ENCODE measurements at regions not wholly inside any gene's neighbourhood (a gene's known extent, or its start where the extent isn't known, plus 50 kb on each side); places are given as distances from the start of the nearest gene placed in this dataset.
"Not testable (repeated sequence)": the region's sequence is repeated elsewhere in the genome, so short reads cannot be mapped to it uniquely, and the experiment has no call there.

DNA sequence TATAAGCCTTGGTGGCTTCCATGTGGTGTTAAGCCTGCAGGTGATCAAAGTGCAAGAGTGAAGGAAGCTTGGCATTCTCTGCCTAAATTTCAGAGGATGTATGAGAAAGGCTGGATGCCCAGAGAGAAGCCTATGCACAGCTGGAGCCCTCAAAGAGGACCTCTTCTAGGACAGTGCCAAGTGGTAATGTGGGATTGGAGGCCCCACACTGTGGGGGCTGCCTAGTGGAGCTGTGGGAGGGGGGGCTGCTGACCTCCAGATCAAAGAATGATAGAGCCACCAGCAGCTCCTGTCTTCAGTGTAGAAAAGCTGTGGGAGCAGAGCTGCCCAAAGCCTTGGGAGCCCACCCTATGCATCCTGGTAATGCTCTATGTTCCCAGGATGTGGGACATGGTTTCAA is 1512.7 kb upstream of the TPTE start:
- Histone ChIP-seq H3K4me1 (no peaks in the 10 kb centered on the region), H3K4me3 (no peak overlapping the region), H3K27me3 (no peaks in the 10 kb centered on the region), H3K27ac (no peak overlapping the region), H3K36me3 (no peaks in the 10 kb centered on the region), H3K9me3 (no peaks in the 10 kb centered on the region)
- TF ChIP-seq, protein P1, sequence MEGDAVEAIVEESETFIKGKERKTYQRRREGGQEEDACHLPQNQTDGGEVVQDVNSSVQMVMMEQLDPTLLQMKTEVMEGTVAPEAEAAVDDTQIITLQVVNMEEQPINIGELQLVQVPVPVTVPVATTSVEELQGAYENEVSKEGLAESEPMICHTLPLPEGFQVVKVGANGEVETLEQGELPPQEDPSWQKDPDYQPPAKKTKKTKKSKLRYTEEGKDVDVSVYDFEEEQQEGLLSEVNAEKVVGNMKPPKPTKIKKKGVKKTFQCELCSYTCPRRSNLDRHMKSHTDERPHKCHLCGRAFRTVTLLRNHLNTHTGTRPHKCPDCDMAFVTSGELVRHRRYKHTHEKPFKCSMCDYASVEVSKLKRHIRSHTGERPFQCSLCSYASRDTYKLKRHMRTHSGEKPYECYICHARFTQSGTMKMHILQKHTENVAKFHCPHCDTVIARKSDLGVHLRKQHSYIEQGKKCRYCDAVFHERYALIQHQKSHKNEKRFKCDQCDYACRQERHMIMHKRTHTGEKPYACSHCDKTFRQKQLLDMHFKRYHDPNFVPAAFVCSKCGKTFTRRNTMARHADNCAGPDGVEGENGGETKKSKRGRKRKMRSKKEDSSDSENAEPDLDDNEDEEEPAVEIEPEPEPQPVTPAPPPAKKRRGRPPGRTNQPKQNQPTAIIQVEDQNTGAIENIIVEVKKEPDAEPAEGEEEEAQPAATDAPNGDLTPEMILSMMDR (IDR thresholded peaks at IDR 0.05), result no peak
- TF ChIP-seq EP300 (IDR thresholded peaks at IDR 0.05) (no peak), POLR2A (IDR thresholded peaks at IDR 0.05) (no peak)
- no peak for DNase-seq (ENCODE audit: low spot score in 2 of 2)

DNA sequence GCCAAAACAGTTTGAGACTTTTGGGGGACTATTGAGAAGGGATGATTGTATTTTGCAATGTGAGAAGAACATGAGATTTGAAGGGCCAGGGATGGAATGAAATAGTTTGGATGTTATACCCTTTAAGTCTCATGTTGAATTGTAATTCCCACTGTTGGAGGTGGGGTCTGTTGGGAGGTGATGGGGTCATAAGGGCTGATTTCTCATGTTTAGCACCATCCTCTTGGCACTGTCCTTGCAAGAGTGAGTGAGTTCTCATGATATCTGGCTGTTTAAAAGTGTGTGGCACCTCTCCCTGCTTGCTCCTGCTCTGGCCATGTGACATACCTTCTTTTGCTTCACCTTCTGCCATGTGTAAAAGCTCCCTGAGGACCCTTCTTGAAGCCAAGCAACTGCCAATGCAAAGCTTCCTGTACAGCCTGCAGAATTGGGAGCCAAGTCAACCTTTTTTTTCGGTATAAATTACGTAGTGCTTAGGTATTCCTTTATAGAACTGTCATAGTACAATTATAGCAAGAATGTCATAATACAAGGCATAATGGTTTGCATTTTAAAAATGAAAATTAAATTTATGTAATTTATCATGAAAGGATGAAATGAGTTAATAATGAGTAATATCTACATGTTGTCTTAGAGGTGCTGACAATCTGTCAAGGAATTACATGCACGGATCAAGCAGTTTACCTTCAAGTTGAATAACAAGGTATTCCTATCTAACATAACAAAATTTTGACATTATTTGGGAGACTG is 1511.9 kb upstream of the TPTE start:
- not testable (repeated sequence) for H3K4me3 ChIP-seq; H3K4me1 ChIP-seq; H3K9me3 ChIP-seq; H3K27ac ChIP-seq; DNase-seq (ENCODE audit: low spot score in 2 of 2); H3K36me3 ChIP-seq; H3K27me3 ChIP-seq
- 43 to 52% methylated on average over 3 of the region's 3 CpGs for WGBS, 2 donors

DNA sequence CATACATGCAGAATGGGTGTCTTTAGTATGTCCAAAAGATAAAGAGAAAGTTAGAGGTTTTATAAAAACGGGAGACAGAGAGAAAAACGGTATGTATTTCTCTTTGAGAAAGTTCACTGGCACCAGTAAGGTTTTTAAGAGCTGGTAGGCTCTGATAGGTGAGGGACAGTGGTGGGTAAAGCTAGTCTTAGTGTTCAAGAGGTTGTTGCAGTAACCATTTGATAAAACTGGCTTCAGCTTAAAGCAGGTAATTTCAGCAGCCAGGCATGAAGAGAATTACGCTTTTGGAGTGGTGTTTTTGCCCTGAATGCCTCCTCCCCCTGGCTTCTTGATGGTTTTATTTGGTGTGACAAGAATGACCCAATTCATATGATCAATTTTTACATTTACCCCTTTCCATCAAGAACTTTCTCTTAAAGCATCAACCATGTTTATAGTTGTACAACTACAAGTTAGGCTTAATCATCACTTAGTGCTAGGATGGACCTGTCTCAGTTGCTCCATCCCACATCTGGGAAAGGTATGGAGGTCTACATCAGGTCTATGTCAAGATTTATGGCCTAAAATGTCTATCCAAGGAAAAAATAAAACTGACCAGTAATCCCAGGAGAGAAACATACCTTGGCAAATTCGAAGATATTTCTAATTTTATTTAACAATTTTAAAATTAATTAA is 1511.1 kb upstream of the TPTE start:
- H3K4me3 ChIP-seq; DNase-seq (ENCODE audit: low spot score in 2 of 2); H3K27ac ChIP-seq; H3K4me1 ChIP-seq; H3K36me3 ChIP-seq; H3K27me3 ChIP-seq; H3K9me3 ChIP-seq: not testable (repeated sequence)
- 16 to 24% methylated on average over 4 of the region's 4 CpGs for WGBS, 2 donors

GRCh38 chr21:9010936-9011890 is 1510.2 kb upstream of the TPTE start:
- not testable (repeated sequence) for DNase-seq (ENCODE audit: low spot score in 2 of 2); H3K4me3 ChIP-seq; H3K27me3 ChIP-seq; H3K27ac ChIP-seq; H3K4me1 ChIP-seq; H3K9me3 ChIP-seq; H3K36me3 ChIP-seq
- 55 to 63% methylated on average over 3 of the region's 3 CpGs for WGBS, 2 donors

DNA sequence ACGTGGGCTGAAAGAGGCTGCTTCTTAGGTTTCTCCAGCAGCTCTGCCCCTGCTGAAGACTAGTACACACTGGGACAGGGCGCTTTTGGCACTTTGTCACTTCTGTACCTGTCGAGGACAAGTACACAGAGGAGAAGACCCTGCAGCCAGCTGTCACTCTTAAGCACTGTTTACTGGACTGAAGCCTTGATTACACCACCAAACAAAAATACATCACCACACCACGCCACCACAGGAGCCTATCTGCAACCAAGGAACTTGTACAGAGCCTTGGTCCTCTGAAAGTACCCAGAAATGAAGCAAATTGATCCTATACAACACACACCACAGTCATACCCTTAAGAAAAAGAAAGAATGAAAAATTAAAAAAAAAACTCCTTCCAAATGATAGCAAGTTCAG is 1509.5 kb upstream of the TPTE start:
- 21 to 33% methylated on average over 4 of the region's 4 CpGs for WGBS, 2 donors
- not testable (repeated sequence) for DNase-seq (ENCODE audit: low spot score in 2 of 2); H3K36me3 ChIP-seq; H3K9me3 ChIP-seq; H3K27ac ChIP-seq; H3K4me3 ChIP-seq; H3K27me3 ChIP-seq; H3K4me1 ChIP-seq

DNA sequence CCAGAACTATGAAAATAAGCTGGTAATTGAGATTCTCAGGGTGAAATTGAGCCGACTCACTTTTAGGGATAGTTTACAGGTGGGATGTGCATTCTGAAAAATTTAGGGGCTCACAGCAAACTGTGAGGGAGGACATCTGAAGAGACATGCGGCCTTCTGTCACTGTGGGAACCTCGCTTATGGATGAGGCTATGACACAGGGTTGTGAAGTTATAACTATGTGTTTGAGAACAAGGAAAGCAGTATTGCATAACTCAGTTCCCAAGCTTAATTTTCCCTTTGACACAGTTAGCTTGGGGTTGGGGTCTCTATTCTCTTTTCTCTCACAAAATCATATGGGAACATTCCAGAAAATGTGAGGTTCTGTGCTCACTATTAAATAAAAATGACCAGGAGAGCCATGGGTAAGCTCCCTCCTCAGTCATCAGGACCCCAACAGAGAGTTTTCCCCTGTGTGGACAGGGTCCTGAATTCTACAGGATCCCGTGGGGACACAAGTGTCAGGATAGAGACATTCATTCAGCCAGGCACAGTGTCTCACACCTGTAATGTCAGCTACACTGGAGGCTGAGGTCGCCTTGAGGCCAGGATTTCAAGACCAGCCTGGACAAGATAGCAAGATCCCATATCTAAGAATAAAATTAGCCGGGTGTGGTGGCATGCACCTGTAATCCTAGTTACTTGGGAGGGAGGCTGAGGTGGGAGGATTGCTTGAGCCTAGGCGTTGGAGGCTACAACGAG is 1507.7 kb upstream of the TPTE start:
- not testable (repeated sequence) for H3K27ac ChIP-seq, H3K27me3 ChIP-seq, H3K36me3 ChIP-seq, H3K4me3 ChIP-seq, H3K9me3 ChIP-seq, H3K4me1 ChIP-seq
- 51 to 59% methylated on average over 8 of the region's 8 CpGs for WGBS, 2 donors
- DNase-seq (ENCODE audit: low spot score in 2 of 2), result peak in 1 of 2 donors; percentile 4

DNA sequence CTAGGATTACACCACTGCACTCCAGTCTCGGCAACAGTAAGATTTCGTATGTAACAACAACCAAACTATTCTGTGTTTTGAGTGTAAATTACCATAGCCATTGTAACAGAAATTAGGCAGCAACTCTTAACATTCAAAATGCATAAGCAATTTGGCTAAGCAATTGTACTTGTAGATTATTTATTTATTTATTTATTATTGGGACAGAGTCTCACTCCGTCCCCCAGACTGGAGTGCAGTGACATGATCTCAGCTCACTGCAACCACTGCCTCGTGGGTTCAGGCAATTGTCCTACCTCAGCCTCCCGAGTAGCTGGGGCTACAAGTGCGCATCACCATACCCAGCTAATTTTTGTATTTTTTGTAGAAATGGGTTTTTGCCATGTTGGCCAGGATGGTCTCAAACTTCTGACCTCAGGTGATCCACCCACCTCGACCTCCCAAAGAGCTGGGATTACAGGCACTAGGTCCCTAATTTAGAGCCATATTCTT is 1507.1 kb upstream of the TPTE start:
- H3K27me3 ChIP-seq, H3K27ac ChIP-seq, H3K9me3 ChIP-seq, H3K4me3 ChIP-seq, H3K36me3 ChIP-seq, H3K4me1 ChIP-seq: not testable (repeated sequence)
- peak in 1 of 2 donors; percentile 3 for DNase-seq (ENCODE audit: low spot score in 2 of 2)
- 70 to 71% methylated on average over 7 of the region's 7 CpGs for WGBS, 2 donors

DNA sequence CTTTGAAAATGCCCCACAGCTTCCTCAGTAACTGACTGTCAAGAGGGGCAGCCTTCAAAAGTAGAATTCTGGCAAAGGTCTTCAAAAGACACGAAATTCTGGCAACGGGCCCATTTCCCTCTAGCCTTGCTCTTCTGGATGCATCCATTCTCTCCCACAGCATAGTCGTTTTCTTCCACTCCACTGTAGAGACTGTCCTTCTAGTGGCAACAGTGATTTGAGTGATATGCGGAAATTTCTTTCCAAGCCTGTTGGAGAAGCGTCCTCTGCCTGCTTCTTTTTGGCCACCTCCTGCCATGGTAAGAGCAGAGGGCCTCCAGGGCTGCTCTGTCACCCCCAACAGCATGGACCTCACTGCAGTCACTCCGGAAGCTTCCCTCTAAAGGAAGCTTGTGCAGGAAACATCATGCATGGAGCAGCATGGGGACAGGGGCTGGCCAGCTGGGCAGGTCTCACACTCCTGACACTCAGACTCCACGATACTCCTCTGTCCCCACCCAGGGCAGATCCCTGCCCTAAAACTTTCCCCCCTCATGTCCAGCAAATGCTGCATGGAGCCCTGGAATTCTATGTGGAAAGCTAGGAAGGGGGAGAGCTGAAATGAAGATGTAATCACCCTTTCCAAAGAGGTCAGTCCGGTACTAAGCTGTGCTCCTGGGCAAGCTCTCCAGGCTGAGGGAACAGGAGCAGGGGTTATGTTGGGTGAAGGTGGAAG is 1505.7 kb upstream of the TPTE start:
- not testable (repeated sequence) for H3K4me3 ChIP-seq, H3K27ac ChIP-seq, H3K36me3 ChIP-seq, H3K9me3 ChIP-seq, H3K27me3 ChIP-seq, H3K4me1 ChIP-seq
- DNase-seq (ENCODE audit: low spot score in 2 of 2), result peak in 1 of 2 donors; percentile 20
- WGBS, 2 donors, result 68 to 71% methylated on average over 8 of the region's 8 CpGs

DNA sequence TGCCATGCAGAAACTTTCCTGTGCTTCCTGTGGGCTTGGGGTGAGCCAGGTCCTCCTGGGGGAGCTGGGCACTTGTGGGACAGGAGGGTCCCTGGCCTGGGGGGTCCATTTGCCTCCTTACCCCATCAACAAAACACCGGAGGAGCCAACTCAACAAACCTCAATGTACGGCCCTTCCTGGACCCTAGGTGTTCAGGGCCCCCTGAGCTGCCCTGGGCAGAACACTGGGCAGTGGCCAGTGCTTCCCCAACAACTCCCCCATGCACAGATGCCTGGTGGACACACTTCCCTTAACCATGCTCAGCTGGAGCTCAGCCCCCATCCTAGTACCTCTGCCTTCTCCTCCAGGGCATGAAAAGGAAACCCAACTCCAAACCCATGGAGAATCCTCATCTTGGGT is 1504.2 kb upstream of the TPTE start:
- H3K27ac ChIP-seq, H3K9me3 ChIP-seq, H3K36me3 ChIP-seq, H3K4me1 ChIP-seq, H3K27me3 ChIP-seq, H3K4me3 ChIP-seq: not testable (repeated sequence)
- DNase-seq (ENCODE audit: low spot score in 2 of 2), result peak in 1 of 2 donors; percentile 3
- WGBS, 2 donors, result 46 to 50% methylated on average over 2 of the region's 2 CpGs

DNA sequence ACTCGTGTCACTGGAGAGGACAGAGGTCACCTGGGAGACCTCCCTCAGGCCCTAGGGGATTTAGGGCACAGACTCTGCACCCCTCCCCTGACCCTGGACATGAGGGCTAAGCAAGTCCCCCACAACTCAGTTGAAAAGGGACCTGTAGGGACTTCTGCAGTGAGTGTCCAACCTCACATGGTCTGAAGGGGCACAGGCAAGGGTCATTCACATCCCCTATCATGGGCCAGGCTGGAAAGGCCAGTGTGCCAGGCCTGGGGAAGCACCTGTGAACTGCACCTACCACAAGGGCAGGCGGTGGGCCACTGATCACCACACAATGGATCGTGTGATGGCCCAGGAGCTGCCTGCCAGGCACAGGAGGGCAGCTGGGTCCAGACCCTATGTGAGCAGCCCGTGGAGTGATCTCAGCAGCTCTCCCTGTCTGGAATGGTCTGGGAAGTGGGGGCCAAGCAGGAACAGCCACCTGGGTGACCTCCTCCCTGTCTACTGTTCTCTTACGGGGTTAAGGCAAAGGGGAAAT is 1502.6 kb upstream of the TPTE start:
- not testable (repeated sequence) for H3K4me1 ChIP-seq, H3K27me3 ChIP-seq, H3K4me3 ChIP-seq, H3K36me3 ChIP-seq, H3K9me3 ChIP-seq, H3K27ac ChIP-seq
- DNase-seq (ENCODE audit: low spot score in 2 of 2), result peak in 1 of 2 donors; percentile 3
- 7 to 100% methylated on average over 1 to 2 of the region's 5 CpGs for WGBS, 2 donors
